Stomach (tissue), 8 donors: ENCODE measurements at regions not wholly inside any gene's neighbourhood (a gene's known extent, or its start where the extent isn't known, plus 50 kb on each side); places are given as distances from the start of the nearest gene placed in this dataset.

ENCODE experiments used
- DNase-seq, 2 donors: peaks; one replicate each; pipeline versions ENCODE4 v3.0.0 to v3.0.0-alpha.2; 2013 to 2019
- H3K27ac ChIP-seq, 5 donors: fragments of 200-600 bp in 4 of 5; sonication (generic) in 4 of 5; one replicate each; pipeline ENCODE4 v1.5.1; 2013 to 2019; ENCODE audit warnings: mild to moderate bottlenecking in 1 of 5, moderate library complexity in 1 of 5
- H3K27me3 ChIP-seq, 3 donors: fragments of 200-600 bp; sonication (generic); one replicate each; pipeline ENCODE4 v1.5.1; 2017 to 2019; ENCODE audit warnings: mixed run types in 1 of 3
- H3K36me3 ChIP-seq, 4 donors: fragments of 200-600 bp; sonication (generic); 1 replicate in 3 of 4; 2 replicates in 1 of 4; pipeline ENCODE4 v1.5.1; 2016 to 2019
- H3K4me1 ChIP-seq, 4 donors: fragments of 200-600 bp; sonication (generic); one replicate each; pipeline ENCODE4 v1.5.1; 2016 to 2019
- H3K4me3 ChIP-seq, 4 donors: fragments of 200-600 bp; sonication (generic) in 3 of 4; one replicate each; pipeline ENCODE4 v1.5.1; 2016 to 2019; ENCODE audit warnings: mild to moderate bottlenecking in 1 of 4
- H3K9me3 ChIP-seq, 4 donors: fragments of 200-600 bp; sonication (generic); one replicate each; pipeline ENCODE4 v1.5.1; 2016 to 2019
- EP300 ChIP-seq: sonication (generic); formaldehyde crosslinking; IDR thresholded peaks from one replicate; pipeline ENCODE4 v1.6.1; 2017; ENCODE audit warnings: antibody characterized with exemption
- POLR2A ChIP-seq, 4 donors: fragments of 450-650 bp; IDR thresholded peaks; one replicate each; pipeline ENCODE4 v1.6.1; 2016; ENCODE audit warnings: antibody characterized with exemption in 4 of 4, control low read depth in 2 of 4, mild to moderate bottlenecking in 1 of 4, moderate library complexity in 1 of 4
- POLR2AphosphoS5 ChIP-seq, 3 donors: sonication (generic); formaldehyde crosslinking; IDR thresholded peaks; one replicate each; pipeline ENCODE4 v1.6.1; 2016; ENCODE audit warnings: antibody characterized with exemption in 3 of 3
- WGBS, 5 donors: extraction: QIAGEN DNeasy Blood & Tissue Kit in 3 of 5; methylation state at CpG; one replicate each; pipeline versions ENCODE4 v1.1.5 to v1.1.7; 2013 to 2018; 5-methylcytosine and 5-hydroxymethylcytosine counted together
- intact Hi-C: fragments of 100-400 bp; cut with DNase I; formaldehyde crosslinking; loops from one replicate; pipeline ENCODE4 v1.15.1; 2023; ENCODE audit warnings: low total_unique reads
- TF ChIP-seq, protein P1 (sequence below), 7 experiments: fragments of 450-650 bp in 4 of 7; fragments of 200-600 bp in 3 of 7; sonication (generic) in 3 of 7; IDR thresholded peaks; one replicate each; pipeline ENCODE4 v1.5.1; 2016 to 2019; ENCODE audit warnings: antibody characterized with exemption in 7 of 7, control low read depth in 2 of 7, mild to moderate bottlenecking in 1 of 7
- donor health status: healthy with polysubstance abuse.
- donor health status: Bipolar disorder and iron deficiency.
- donor health status: healthy.

GRCh38 chr13:80708791-80709190, 367.9 kb upstream of the SPRY2 start:
- Histone ChIP-seq H3K27me3 (no peaks in the 10 kb centered on the region), H3K9me3 (peaks cover 0 to 29% (median 6%) of the 10 kb centered on the region in 4 donors), H3K4me1 (no peaks in the 10 kb centered on the region), H3K27ac (no peak overlapping the region), H3K36me3 (no peaks in the 10 kb centered on the region), H3K4me3 (no peak overlapping the region)
- TF ChIP-seq EP300 = no peak
- TF ChIP-seq, protein P1, sequence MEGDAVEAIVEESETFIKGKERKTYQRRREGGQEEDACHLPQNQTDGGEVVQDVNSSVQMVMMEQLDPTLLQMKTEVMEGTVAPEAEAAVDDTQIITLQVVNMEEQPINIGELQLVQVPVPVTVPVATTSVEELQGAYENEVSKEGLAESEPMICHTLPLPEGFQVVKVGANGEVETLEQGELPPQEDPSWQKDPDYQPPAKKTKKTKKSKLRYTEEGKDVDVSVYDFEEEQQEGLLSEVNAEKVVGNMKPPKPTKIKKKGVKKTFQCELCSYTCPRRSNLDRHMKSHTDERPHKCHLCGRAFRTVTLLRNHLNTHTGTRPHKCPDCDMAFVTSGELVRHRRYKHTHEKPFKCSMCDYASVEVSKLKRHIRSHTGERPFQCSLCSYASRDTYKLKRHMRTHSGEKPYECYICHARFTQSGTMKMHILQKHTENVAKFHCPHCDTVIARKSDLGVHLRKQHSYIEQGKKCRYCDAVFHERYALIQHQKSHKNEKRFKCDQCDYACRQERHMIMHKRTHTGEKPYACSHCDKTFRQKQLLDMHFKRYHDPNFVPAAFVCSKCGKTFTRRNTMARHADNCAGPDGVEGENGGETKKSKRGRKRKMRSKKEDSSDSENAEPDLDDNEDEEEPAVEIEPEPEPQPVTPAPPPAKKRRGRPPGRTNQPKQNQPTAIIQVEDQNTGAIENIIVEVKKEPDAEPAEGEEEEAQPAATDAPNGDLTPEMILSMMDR (IDR thresholded peaks at IDR 0.05) = no peak
- TF ChIP-seq POLR2AphosphoS5 (IDR thresholded peaks at IDR 0.05) = no peak
- no peak for TF ChIP-seq POLR2A (IDR thresholded peaks at IDR 0.05)
- intact Hi-C loops = no loop called here
- no peak for DNase-seq

- Histone ChIP-seq H3K27me3 (no peaks in the 10 kb centered on the region), H3K4me3 (no peak overlapping the region), H3K4me1 (no peaks in the 10 kb centered on the region), H3K36me3 (no peaks in the 10 kb centered on the region), H3K27ac (no peak overlapping the region), H3K9me3 (peaks cover 0 to 29% (median 3%) of the 10 kb centered on the region in 4 donors)
- 90 to 97% (median 95%) methylated on average over 13 to 34 of the region's 34 CpGs for WGBS, 5 donors
- TF ChIP-seq, protein P1 (IDR thresholded peaks at IDR 0.05) = no peak
- TF ChIP-seq POLR2AphosphoS5 (IDR thresholded peaks at IDR 0.05) (no peak), POLR2A (IDR thresholded peaks at IDR 0.05) (no peak), EP300 (no peak)
- no peak for DNase-seq
- intact Hi-C loops = no loop called here
Observed at GRCh38 chr13:80707000-80707983, 366.4 kb upstream of the SPRY2 start.

DNA sequence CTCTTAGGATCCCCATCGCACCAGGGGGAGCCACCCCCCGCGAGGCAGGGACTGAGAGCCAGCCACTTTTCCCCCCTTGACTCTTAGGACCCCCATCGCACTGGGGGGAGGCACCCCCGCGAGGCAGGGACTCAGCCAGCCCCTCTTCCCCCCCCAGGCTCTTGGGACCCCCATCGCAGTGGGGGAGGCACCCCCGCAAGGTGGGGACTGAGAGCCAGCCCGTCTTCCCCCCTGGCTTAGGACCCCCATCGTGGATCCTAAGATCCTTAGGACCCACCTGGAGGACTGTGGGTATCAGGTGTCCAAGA, 365.2 kb upstream of the SPRY2 start:
- no peak for TF ChIP-seq EP300
- TF ChIP-seq, protein P1 (IDR thresholded peaks at IDR 0.05) = no peak
- Histone ChIP-seq H3K4me3 (no peak overlapping the region), H3K27me3 (no peaks in the 10 kb centered on the region), H3K36me3 (no peaks in the 10 kb centered on the region), H3K27ac (no peak overlapping the region), H3K9me3 (peaks cover 0 to 29% (median 3%) of the 10 kb centered on the region in 4 donors), H3K4me1 (no peaks in the 10 kb centered on the region)
- intact Hi-C loops = no loop called here
- DNase-seq = no peak
- 91 to 99% (median 95%) methylated on average over 4 to 10 of the region's 10 CpGs for WGBS, 5 donors

DNA sequence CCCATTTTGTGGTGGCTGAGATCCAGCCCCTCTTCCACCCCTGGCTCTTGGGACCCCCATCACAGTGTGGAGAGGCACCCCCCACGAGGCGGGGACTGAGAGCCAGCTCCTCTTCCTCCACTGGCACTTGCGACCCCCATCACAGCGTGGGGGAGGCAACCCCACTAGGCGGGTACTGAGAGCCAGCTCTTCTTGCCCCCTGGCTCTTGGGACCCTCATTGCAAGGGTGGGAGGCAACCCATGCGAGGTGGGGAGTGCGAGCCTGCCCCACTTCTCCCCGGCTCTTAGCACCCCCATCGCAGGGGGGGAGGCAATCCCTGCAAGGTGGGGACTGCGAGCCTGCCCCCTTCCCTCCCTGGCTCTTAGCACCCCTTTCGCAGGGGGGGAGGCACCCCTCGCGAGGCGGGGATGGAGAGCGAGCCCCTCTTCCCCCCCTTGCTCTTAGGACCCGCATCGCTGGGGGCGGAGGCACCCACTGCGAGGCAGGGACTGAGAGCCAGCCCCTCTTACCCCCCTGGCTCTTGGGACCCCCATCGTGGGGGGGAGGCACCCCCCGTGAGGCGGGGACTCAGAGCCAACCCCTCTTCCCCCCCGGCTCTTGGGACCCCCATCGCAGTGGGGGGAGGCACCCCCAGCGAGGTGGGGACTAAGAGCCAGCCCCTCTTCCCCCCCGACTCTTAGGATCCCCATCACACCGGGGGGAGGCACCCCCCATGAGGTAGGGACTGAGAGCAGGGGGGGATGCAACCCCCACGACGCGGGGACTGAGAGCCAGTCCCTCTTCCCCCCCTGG, 364.6 kb upstream of the SPRY2 start:
- no peaks in the 10 kb centered on the region for H3K36me3 ChIP-seq
- no peak for TF ChIP-seq EP300
- TF ChIP-seq, protein P1 (IDR thresholded peaks at IDR 0.05) = no peak
- TF ChIP-seq POLR2AphosphoS5 (IDR thresholded peaks at IDR 0.05) = no peak
- no peak for TF ChIP-seq POLR2A (IDR thresholded peaks at IDR 0.05)
- no peaks in the 10 kb centered on the region for H3K4me1 ChIP-seq
- no peak overlapping the region for H3K27ac ChIP-seq
- intact Hi-C loops = no loop called here
- DNase-seq = no peak
- no peaks in the 10 kb centered on the region for H3K27me3 ChIP-seq
- H3K9me3 ChIP-seq = peaks cover 0 to 30% (median 4%) of the 10 kb centered on the region in 4 donors
- WGBS, 5 donors = 94 to 97% (median 95%) methylated on average over 17 to 30 of the region's 30 CpGs
- no peak overlapping the region for H3K4me3 ChIP-seq
